ENCODE measurements at regions not wholly inside any gene's neighbourhood (a gene's known extent, or its start where the extent isn't known, plus 50 kb on each side); places are given as distances from the start of the nearest gene placed in this dataset.

DNA sequence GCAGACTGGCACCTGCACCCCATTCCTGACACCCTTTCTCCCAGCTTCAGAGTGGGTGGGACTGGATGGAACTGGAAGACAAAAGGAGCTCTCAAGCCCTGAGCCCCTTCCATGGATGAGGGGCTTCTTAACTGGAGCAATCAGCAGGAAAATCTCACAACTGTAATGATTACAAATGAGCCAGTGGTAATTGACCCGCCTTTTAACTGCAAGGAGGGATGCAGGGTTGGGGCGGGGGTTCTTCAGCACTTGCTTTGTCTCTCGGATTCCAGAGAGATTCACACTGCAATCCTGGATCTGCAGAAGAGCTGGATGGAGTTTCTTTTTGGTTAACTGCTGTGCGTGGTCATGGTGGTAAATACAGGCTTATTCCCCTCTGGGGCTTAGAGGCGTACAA, 160.1 kb upstream of the SHB start:
- H3K4me3 ChIP-seq = no peak overlapping the region
- no peaks in the 10 kb centered on the region for H3K79me2 ChIP-seq (ENCODE audit: insufficient read depth)
- H3K36me3 ChIP-seq (ENCODE audit: low read depth) = no peaks in the 10 kb centered on the region
- no peak overlapping the region for H3K9ac ChIP-seq
- DNase-seq = no peak
- H2AFZ ChIP-seq = no peak overlapping the region
- H3F3A ChIP-seq (ENCODE audit: insufficient read depth) = no peaks in the 10 kb centered on the region
- H3K9me2 ChIP-seq (ENCODE audit: insufficient read depth) = no peaks in the 10 kb centered on the region
- in situ Hi-C loops (cut with MboI) = no loop called here
- 37 to 49% methylated on average over 5 of the region's 5 CpGs for WGBS, 2 experiments (ENCODE audit: low coverage in 1 of 2, low lambda C conversion rate in 2 of 2, missing lambda C conversion rate in 2 of 2)
- peaks cover 26% of the 10 kb centered on the region for H3K27me3 ChIP-seq (replicated peaks; ENCODE audit: insufficient read depth)
- no peak overlapping the region for H3K4me2 ChIP-seq (ENCODE audit: unreplicated experiment)
- TF ChIP-seq EZH2phosphoT487 (IDR thresholded peaks at IDR 0.05; ENCODE audit: insufficient read depth, low read depth) (no peak), EZH2 (IDR thresholded peaks at IDR 0.05; ENCODE audit: insufficient read depth, poor library complexity, severe bottlenecking) (no peak)
- no peak overlapping the region for H3K27ac ChIP-seq
- H3K9me3 ChIP-seq (ENCODE audit: low read depth) = no peaks in the 10 kb centered on the region
- H3K4me1 ChIP-seq (ENCODE audit: insufficient read depth) = peaks cover 8% of the 10 kb centered on the region; the same call in 1 of the 2 replicates
- H4K20me1 ChIP-seq (ENCODE audit: insufficient read depth) = no peaks in the 10 kb centered on the region

DNA sequence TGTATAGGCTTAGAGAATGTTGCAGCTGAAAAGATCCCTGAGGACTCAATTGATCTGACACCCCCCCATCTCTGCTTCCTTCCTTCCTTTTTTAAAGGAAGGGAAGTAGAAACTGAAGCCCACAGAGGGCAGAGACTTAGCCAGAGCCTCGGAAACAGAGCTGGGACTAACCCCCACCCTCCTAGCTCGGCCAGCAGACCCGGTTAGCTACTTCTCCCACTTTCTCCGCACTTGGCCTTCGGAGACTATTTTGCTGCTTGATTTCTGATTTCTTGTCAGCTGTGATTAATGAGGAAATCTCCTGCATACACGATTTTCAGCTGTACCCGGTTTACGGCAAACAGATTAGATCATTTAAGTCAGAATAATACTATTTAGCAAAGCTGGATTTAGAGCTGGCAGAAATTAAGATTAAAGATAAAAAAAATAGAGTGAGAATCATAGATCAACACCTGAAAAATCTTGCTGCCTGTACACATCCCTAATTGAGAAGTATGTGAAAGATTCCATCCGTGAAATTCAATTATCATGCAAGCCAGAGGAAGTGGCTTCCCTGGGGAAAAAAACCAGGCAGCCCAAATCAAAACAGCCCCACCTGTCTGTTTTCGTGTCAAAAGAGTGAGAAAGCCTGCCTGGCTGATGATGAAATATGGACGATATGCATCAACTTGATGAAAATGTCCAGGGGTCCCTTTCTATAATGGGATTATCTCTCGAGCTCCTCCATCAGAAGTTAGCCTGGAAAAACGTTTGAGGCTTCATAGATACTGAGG, 159.5 kb upstream of the SHB start:
- no peak overlapping the region for H3K4me2 ChIP-seq (ENCODE audit: unreplicated experiment)
- no peaks in the 10 kb centered on the region for H3F3A ChIP-seq (ENCODE audit: insufficient read depth)
- H3K27me3 ChIP-seq (replicated peaks; ENCODE audit: insufficient read depth) = peaks cover 26% of the 10 kb centered on the region
- 34 to 36% methylated on average over 13 of the region's 13 CpGs for WGBS, 2 experiments (ENCODE audit: low coverage in 1 of 2, low lambda C conversion rate in 2 of 2, missing lambda C conversion rate in 2 of 2)
- H2AFZ ChIP-seq = no peak overlapping the region
- H3K4me1 ChIP-seq (ENCODE audit: insufficient read depth) = peaks cover 8% of the 10 kb centered on the region; the same call in 1 of the 2 replicates
- H3K9ac ChIP-seq = no peak overlapping the region
- no peaks in the 10 kb centered on the region for H4K20me1 ChIP-seq (ENCODE audit: insufficient read depth)
- no peak for DNase-seq
- no peaks in the 10 kb centered on the region for H3K79me2 ChIP-seq (ENCODE audit: insufficient read depth)
- no peaks in the 10 kb centered on the region for H3K9me2 ChIP-seq (ENCODE audit: insufficient read depth)
- in situ Hi-C loops (cut with MboI) = no loop called here
- no peak overlapping the region for H3K27ac ChIP-seq
- no peaks in the 10 kb centered on the region for H3K9me3 ChIP-seq (ENCODE audit: low read depth)
- H3K4me3 ChIP-seq = no peak overlapping the region
- no peaks in the 10 kb centered on the region for H3K36me3 ChIP-seq (ENCODE audit: low read depth)
- TF ChIP-seq EZH2phosphoT487 (IDR thresholded peaks at IDR 0.05; ENCODE audit: insufficient read depth, low read depth) = no peak
- no peak for TF ChIP-seq EZH2 (IDR thresholded peaks at IDR 0.05; ENCODE audit: insufficient read depth, poor library complexity, severe bottlenecking)

- no peaks in the 10 kb centered on the region for H3K9me2 ChIP-seq (ENCODE audit: insufficient read depth)
- H3K9me3 ChIP-seq (ENCODE audit: low read depth) = no peaks in the 10 kb centered on the region
- no peak overlapping the region for H3K9ac ChIP-seq
- peak; percentile 45 for DNase-seq
- H3F3A ChIP-seq (ENCODE audit: insufficient read depth) = no peaks in the 10 kb centered on the region
- peak overlapping the region; percentile 41; the same call in 1 of the 2 replicates for H2AFZ ChIP-seq
- H3K79me2 ChIP-seq (ENCODE audit: insufficient read depth) = no peaks in the 10 kb centered on the region
- no peak overlapping the region for H3K4me3 ChIP-seq
- in situ Hi-C loops (cut with MboI) = no loop called here
- H3K36me3 ChIP-seq (ENCODE audit: low read depth) = no peaks in the 10 kb centered on the region
- no peak for TF ChIP-seq EZH2phosphoT487 (IDR thresholded peaks at IDR 0.05; ENCODE audit: insufficient read depth, low read depth)
- no peak for TF ChIP-seq EZH2 (IDR thresholded peaks at IDR 0.05; ENCODE audit: insufficient read depth, poor library complexity, severe bottlenecking)
- peak overlapping the region; percentile 44 for H3K4me2 ChIP-seq (ENCODE audit: unreplicated experiment)
- H4K20me1 ChIP-seq (ENCODE audit: insufficient read depth) = no peaks in the 10 kb centered on the region
- H3K27me3 ChIP-seq (replicated peaks; ENCODE audit: insufficient read depth) = peaks cover 24% of the 10 kb centered on the region
- WGBS, 2 experiments (ENCODE audit: low coverage in 1 of 2, low lambda C conversion rate in 2 of 2, missing lambda C conversion rate in 2 of 2) = 6 to 9% methylated on average over 10 of the region's 10 CpGs
- no peak overlapping the region for H3K27ac ChIP-seq
- peaks cover 8% of the 10 kb centered on the region; the same call in 1 of the 2 replicates for H3K4me1 ChIP-seq (ENCODE audit: insufficient read depth)
Observed at GRCh38 chr9:38227656-38228055, 158.6 kb upstream of the SHB start.

DNA sequence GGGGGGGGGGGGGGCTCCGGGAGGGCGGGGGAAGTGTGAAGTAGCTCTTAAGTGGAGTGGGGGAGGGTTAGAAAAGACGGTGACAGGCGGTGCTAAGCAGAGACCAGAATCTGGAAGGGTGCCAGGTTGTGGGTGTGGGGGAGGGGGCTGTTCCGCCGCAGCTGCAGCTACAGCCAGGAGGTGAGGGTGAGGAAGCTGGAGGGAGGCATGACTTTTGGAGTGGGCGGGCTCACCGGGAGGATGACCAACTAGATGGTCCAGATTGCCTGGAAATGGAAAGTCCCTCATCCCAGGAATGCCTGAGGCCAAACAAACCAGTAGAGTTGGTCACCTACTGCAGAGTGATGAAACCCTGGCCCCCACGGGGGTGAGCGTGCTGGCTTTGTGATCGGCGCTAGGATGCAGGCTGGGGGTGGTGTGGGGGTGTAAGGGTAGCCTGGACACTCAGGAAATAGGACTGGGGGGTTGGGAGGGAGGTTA, 158.1 kb upstream of the SHB start:
- no peak overlapping the region for H3K27ac ChIP-seq
- no peak overlapping the region for H3K9ac ChIP-seq
- H3K4me1 ChIP-seq (ENCODE audit: insufficient read depth) = peaks cover 8% of the 10 kb centered on the region; the same call in 1 of the 2 replicates
- H3K9me2 ChIP-seq (ENCODE audit: insufficient read depth) = no peaks in the 10 kb centered on the region
- 2 to 4% methylated on average over 8 to 12 of the region's 12 CpGs for WGBS, 2 experiments (ENCODE audit: low coverage in 1 of 2, low lambda C conversion rate in 2 of 2, missing lambda C conversion rate in 2 of 2)
- in situ Hi-C loops (cut with MboI) = no loop called here
- H4K20me1 ChIP-seq (ENCODE audit: insufficient read depth) = no peaks in the 10 kb centered on the region
- no peaks in the 10 kb centered on the region for H3K79me2 ChIP-seq (ENCODE audit: insufficient read depth)
- H3K27me3 ChIP-seq (replicated peaks; ENCODE audit: insufficient read depth) = peaks cover 22% of the 10 kb centered on the region
- H3K36me3 ChIP-seq (ENCODE audit: low read depth) = no peaks in the 10 kb centered on the region
- no peaks in the 10 kb centered on the region for H3K9me3 ChIP-seq (ENCODE audit: low read depth)
- no peak overlapping the region for H3K4me3 ChIP-seq
- TF ChIP-seq EZH2 (IDR thresholded peaks at IDR 0.05; ENCODE audit: insufficient read depth, poor library complexity, severe bottlenecking) (no peak), EZH2phosphoT487 (IDR thresholded peaks at IDR 0.05; ENCODE audit: insufficient read depth, low read depth) (no peak)
- H3K4me2 ChIP-seq (ENCODE audit: unreplicated experiment) = peak overlapping the region; percentile 44
- H2AFZ ChIP-seq = 0 out of 2 replicates have a peak overlapping the region, but pooled peaks have one; percentile 41
- DNase-seq = peak; percentile 83
- H3F3A ChIP-seq (ENCODE audit: insufficient read depth) = no peaks in the 10 kb centered on the region
